Natural killer cell (primary cell): ENCODE measurements at regions not wholly inside any gene's neighbourhood (a gene's known extent, or its start where the extent isn't known, plus 50 kb on each side); places are given as distances from the start of the nearest gene placed in this dataset.

Source experiments
- ATAC-seq, 3 donors: fragments of 150-1000 bp in 2 of 3; fragments of 200-7000 bp in 1 of 3; cut with Tn5 transposase; 1 replicate in 1 of 3; 2 replicates in 2 of 3; pipeline ENCODE4 v1.10.0; 2021; ENCODE audit warnings: mild to moderate bottlenecking in 2 of 3, moderate library complexity in 2 of 3
- DNase-seq, 2 donors: peaks; one replicate each; pipeline versions ENCODE4 v3.0.0 to v3.0.0-alpha.2; 2013 to 2021; ENCODE audit warnings: mixed read lengths in 1 of 2
- H3K27ac ChIP-seq: one replicate; pipeline ENCODE4 v1.5.1; 2013; ENCODE audit warnings: mild to moderate bottlenecking, low read length
- H3K27me3 ChIP-seq: one replicate; pipeline ENCODE4 v1.6.1; 2013; ENCODE audit warnings: low read length; ENCODE audit not compliant: control insufficient read depth, insufficient read depth
- H3K36me3 ChIP-seq: one replicate; pipeline ENCODE4 v1.6.1; 2013; ENCODE audit warnings: low read length; ENCODE audit not compliant: control insufficient read depth, insufficient read depth
- H3K4me1 ChIP-seq: one replicate; pipeline ENCODE4 v1.6.1; 2013; ENCODE audit warnings: low read length; ENCODE audit not compliant: control insufficient read depth, insufficient read depth
- H3K4me3 ChIP-seq: one replicate; pipeline ENCODE4 v1.5.1; 2013; ENCODE audit warnings: low read length
- H3K9me3 ChIP-seq: one replicate; pipeline ENCODE4 v1.6.1; 2013; ENCODE audit warnings: low read length; ENCODE audit not compliant: control insufficient read depth, insufficient read depth
- H3K27ac Mint-ChIP-seq, 2 donors: one replicate each; pipeline ENCODE4 v1.8.0; 2022; ENCODE audit warnings: mild to moderate bottlenecking in 2 of 2, mixed read lengths in 2 of 2, moderate library complexity in 1 of 2
- H3K27me3 Mint-ChIP-seq, 2 donors: one replicate each; pipeline ENCODE4 v1.8.0; 2022; ENCODE audit warnings: low read depth in 2 of 2, mixed read lengths in 2 of 2
- H3K36me3 Mint-ChIP-seq: one replicate; pipeline ENCODE4 v1.8.0; 2022; ENCODE audit warnings: mixed read lengths
- H3K4me1 Mint-ChIP-seq, 2 donors: one replicate each; pipeline ENCODE4 v1.8.0; 2022; ENCODE audit warnings: mixed read lengths in 2 of 2
- H3K4me3 Mint-ChIP-seq: one replicate; pipeline ENCODE4 v1.8.0; 2022; ENCODE audit warnings: mild to moderate bottlenecking, moderate library complexity, mixed read lengths
- H3K9me3 Mint-ChIP-seq, 2 donors: one replicate each; pipeline ENCODE4 v1.8.0; 2022; ENCODE audit warnings: mixed read lengths in 2 of 2
- WGBS: methylation state at CpG from one replicate; pipeline ENCODE4 v1.1.7; 2013; ENCODE audit warnings: missing lambda C conversion rate; ENCODE audit not compliant: insufficient coverage; 5-methylcytosine and 5-hydroxymethylcytosine counted together
- intact Hi-C: fragments of 100-400 bp; cut with micrococcal nuclease; formaldehyde crosslinking; loops from one replicate; pipeline ENCODE4 v1.14.2; 2022
- TF ChIP-seq, protein P1 (sequence below): fragments of 200-600 bp; IDR thresholded peaks from one replicate; pipeline ENCODE4 v1.8.0; 2022; ENCODE audit warnings: antibody characterized with exemption

- Histone ChIP-seq H3K36me3 (no peaks in the 10 kb centered on the region), H3K27me3 (no peaks in the 10 kb centered on the region), H3K9me3 (no peaks in the 10 kb centered on the region), H3K4me3 (no peak overlapping the region), H3K27ac (no peak overlapping the region), H3K4me1 (no peaks in the 10 kb centered on the region)
- WGBS = 93% methylated on average over 1 of the region's 1 CpG
- no peaks in the 10 kb centered on the region for H3K9me3 Mint-ChIP-seq
- peaks cover 11 to 16% of the 10 kb centered on the region in 2 donors for H3K27me3 Mint-ChIP-seq
- no peak overlapping the region for H3K4me3 Mint-ChIP-seq
- no peaks in the 10 kb centered on the region for H3K36me3 Mint-ChIP-seq
- H3K4me1 Mint-ChIP-seq = peaks cover 13 to 17% of the 10 kb centered on the region in 2 donors
- TF ChIP-seq, protein P1, sequence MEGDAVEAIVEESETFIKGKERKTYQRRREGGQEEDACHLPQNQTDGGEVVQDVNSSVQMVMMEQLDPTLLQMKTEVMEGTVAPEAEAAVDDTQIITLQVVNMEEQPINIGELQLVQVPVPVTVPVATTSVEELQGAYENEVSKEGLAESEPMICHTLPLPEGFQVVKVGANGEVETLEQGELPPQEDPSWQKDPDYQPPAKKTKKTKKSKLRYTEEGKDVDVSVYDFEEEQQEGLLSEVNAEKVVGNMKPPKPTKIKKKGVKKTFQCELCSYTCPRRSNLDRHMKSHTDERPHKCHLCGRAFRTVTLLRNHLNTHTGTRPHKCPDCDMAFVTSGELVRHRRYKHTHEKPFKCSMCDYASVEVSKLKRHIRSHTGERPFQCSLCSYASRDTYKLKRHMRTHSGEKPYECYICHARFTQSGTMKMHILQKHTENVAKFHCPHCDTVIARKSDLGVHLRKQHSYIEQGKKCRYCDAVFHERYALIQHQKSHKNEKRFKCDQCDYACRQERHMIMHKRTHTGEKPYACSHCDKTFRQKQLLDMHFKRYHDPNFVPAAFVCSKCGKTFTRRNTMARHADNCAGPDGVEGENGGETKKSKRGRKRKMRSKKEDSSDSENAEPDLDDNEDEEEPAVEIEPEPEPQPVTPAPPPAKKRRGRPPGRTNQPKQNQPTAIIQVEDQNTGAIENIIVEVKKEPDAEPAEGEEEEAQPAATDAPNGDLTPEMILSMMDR = no peak
- DNase-seq (no peak), ATAC-seq (no peak)
- H3K27ac Mint-ChIP-seq = no peak overlapping the region
- intact Hi-C loops = no loop called here
Measured at GRCh38 chr5:67257077-67257476, 60.5 kb upstream of the CD180 start.

DNA sequence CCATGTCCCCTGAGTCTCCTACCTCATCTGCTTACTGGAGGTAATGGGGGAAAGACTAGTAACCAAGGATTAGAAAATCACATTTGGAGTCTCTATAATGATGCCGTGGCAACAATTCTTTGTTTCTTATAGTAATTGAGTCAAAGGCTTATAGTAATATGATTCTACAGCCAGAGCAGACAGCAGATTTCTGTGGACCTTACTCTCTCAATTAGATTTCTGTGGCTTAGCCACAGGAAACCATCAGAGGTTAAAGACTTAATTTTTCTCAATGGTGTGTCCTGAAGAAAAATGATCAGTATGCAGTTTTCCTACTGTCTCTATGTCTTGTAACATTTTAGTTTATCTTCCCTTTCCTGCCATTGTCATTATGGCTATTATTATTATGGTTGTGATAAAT is 59.3 kb upstream of the CD180 start:
- no peaks in the 10 kb centered on the region for H3K27me3 ChIP-seq
- no peak overlapping the region for H3K4me3 Mint-ChIP-seq
- intact Hi-C loops = no loop called here
- H3K4me1 Mint-ChIP-seq = peaks cover 13 to 17% of the 10 kb centered on the region in 2 donors
- H3K27ac Mint-ChIP-seq = no peak overlapping the region
- 82% methylated on average over 1 of the region's 1 CpG for WGBS
- H3K36me3 ChIP-seq = no peaks in the 10 kb centered on the region
- H3K9me3 ChIP-seq = no peaks in the 10 kb centered on the region
- no peaks in the 10 kb centered on the region for H3K4me1 ChIP-seq
- H3K27ac ChIP-seq = no peak overlapping the region
- no peak for DNase-seq
- no peak overlapping the region for H3K4me3 ChIP-seq
- H3K36me3 Mint-ChIP-seq = no peaks in the 10 kb centered on the region
- no peaks in the 10 kb centered on the region for H3K9me3 Mint-ChIP-seq
- H3K27me3 Mint-ChIP-seq = peaks cover 11 to 16% of the 10 kb centered on the region in 2 donors
- ATAC-seq = no peak
- TF ChIP-seq, protein P1 = no peak

DNA sequence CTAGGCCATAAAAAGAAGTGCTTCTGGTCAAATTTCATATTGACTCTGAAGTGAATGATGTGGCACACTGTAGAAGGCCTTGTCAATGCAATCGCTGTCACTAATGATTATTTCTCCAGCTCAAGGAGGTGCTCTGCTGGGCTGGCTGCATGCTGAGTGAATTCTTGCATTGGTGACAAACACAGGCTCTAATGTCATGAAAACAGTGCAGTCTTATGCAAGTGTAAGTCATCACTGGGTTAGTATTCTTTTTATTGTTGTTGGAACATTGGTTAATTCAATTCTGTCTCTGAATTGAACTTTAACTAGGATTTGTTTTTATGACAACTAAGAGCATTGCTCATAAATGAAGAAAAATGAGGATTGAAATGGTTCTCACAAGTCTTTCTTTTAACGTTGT is 57.3 kb upstream of the CD180 start:
- ATAC-seq = no peak

DNA sequence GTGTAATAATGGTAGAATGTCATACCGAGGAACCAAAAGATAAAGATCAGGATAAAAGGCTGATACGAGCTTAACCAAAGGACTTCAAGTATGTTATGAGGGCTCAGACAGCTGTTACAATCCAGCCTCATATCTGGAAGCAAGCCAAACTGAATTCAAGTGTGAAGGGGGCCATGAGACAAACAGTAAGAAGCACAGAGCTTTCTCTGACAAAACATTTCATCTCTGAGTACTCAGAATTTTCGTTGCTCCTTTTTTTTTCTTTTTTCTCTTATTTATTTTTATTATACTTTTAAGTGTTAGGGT is 52.9 kb upstream of the CD180 start:
- Histone ChIP-seq H3K9me3 (no peaks in the 10 kb centered on the region), H3K4me3 (no peak overlapping the region), H3K27ac (no peak overlapping the region), H3K27me3 (no peaks in the 10 kb centered on the region), H3K4me1 (peaks cover 7% of the 10 kb centered on the region), H3K36me3 (no peaks in the 10 kb centered on the region)
- H3K4me3 Mint-ChIP-seq = no peak overlapping the region
- no peaks in the 10 kb centered on the region for H3K36me3 Mint-ChIP-seq
- 38% methylated on average over 2 of the region's 3 CpGs for WGBS
- TF ChIP-seq, protein P1 = no peak
- no peaks in the 10 kb centered on the region for H3K27me3 Mint-ChIP-seq
- peaks cover 11% of the 10 kb centered on the region in 2 donors for H3K4me1 Mint-ChIP-seq
- DNase-seq (no peak), ATAC-seq (no peak)
- intact Hi-C loops = loop anchor here (5.0 kb wide), 2 partner anchors 1023 to 1758 kb away; no protein-coding TSS in a partner anchor
- H3K27ac Mint-ChIP-seq = no peak overlapping the region
- no peaks in the 10 kb centered on the region for H3K9me3 Mint-ChIP-seq

More for the DNA sequence above, 57.3 kb upstream of the CD180 start:
- Histone ChIP-seq H3K9me3 (no peaks in the 10 kb centered on the region), H3K36me3 (no peaks in the 10 kb centered on the region), H3K4me1 (no peaks in the 10 kb centered on the region), H3K27me3 (no peaks in the 10 kb centered on the region), H3K27ac (no peak overlapping the region), H3K4me3 (no peak overlapping the region)
- Mint-ChIP-seq H3K4me3 (no peak overlapping the region), H3K27ac (no peak overlapping the region), H3K4me1 (peaks cover 13 to 16% of the 10 kb centered on the region in 2 donors), H3K27me3 (peaks cover 6 to 16% of the 10 kb centered on the region in 2 donors), H3K36me3 (no peaks in the 10 kb centered on the region), H3K9me3 (no peaks in the 10 kb centered on the region)
- TF ChIP-seq, protein P1 = no peak
- no peak for DNase-seq
- 65% methylated on average over 2 of the region's 2 CpGs for WGBS
- intact Hi-C loops = no loop called here
